ENCODE measurements at regions not wholly inside any gene's neighbourhood (a gene's known extent, or its start where the extent isn't known, plus 50 kb on each side); places are given as distances from the start of the nearest gene placed in this dataset.

- TF ChIP-seq TAF1 (IDR thresholded peaks at IDR 0.05; ENCODE audit: low read depth): no peak
- no peak for TF ChIP-seq CEBPB (IDR thresholded peaks at IDR 0.05)
- no peak for TF ChIP-seq EGR1 (IDR thresholded peaks at IDR 0.05)
- TF ChIP-seq FOXM1 (IDR thresholded peaks at IDR 0.05; ENCODE audit: borderline replicate concordance, low read depth): no peak
- no peak for TF ChIP-seq RAD21 (IDR thresholded peaks at IDR 0.05; ENCODE audit: low read depth)
- TF ChIP-seq NFIC (IDR thresholded peaks at IDR 0.05): no peak
- no peak for TF ChIP-seq TCF12 (IDR thresholded peaks at IDR 0.05; ENCODE audit: low read depth)
- TF ChIP-seq, protein P1, sequence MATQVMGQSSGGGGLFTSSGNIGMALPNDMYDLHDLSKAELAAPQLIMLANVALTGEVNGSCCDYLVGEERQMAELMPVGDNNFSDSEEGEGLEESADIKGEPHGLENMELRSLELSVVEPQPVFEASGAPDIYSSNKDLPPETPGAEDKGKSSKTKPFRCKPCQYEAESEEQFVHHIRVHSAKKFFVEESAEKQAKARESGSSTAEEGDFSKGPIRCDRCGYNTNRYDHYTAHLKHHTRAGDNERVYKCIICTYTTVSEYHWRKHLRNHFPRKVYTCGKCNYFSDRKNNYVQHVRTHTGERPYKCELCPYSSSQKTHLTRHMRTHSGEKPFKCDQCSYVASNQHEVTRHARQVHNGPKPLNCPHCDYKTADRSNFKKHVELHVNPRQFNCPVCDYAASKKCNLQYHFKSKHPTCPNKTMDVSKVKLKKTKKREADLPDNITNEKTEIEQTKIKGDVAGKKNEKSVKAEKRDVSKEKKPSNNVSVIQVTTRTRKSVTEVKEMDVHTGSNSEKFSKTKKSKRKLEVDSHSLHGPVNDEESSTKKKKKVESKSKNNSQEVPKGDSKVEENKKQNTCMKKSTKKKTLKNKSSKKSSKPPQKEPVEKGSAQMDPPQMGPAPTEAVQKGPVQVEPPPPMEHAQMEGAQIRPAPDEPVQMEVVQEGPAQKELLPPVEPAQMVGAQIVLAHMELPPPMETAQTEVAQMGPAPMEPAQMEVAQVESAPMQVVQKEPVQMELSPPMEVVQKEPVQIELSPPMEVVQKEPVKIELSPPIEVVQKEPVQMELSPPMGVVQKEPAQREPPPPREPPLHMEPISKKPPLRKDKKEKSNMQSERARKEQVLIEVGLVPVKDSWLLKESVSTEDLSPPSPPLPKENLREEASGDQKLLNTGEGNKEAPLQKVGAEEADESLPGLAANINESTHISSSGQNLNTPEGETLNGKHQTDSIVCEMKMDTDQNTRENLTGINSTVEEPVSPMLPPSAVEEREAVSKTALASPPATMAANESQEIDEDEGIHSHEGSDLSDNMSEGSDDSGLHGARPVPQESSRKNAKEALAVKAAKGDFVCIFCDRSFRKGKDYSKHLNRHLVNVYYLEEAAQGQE (IDR thresholded peaks at IDR 0.05; ENCODE audit: low read depth): no peak
- TF ChIP-seq, protein P2, sequence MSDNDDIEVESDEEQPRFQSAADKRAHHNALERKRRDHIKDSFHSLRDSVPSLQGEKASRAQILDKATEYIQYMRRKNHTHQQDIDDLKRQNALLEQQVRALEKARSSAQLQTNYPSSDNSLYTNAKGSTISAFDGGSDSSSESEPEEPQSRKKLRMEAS (IDR thresholded peaks at IDR 0.05): no peak
- TF ChIP-seq CREB1 (IDR thresholded peaks at IDR 0.05; ENCODE audit: low read depth): no peak
- TF ChIP-seq YY1 (IDR thresholded peaks at IDR 0.05; ENCODE audit: low read depth): no peak
- no peak for TF ChIP-seq ZBTB7A (IDR thresholded peaks at IDR 0.05; ENCODE audit: low read depth)
- TF ChIP-seq EP300 (IDR thresholded peaks at IDR 0.05; ENCODE audit: borderline replicate concordance): no peak
- TF ChIP-seq TEAD4 (IDR thresholded peaks at IDR 0.05): no peak
- TF ChIP-seq, protein P3, sequence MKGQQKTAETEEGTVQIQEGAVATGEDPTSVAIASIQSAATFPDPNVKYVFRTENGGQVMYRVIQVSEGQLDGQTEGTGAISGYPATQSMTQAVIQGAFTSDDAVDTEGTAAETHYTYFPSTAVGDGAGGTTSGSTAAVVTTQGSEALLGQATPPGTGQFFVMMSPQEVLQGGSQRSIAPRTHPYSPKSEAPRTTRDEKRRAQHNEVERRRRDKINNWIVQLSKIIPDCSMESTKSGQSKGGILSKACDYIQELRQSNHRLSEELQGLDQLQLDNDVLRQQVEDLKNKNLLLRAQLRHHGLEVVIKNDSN (IDR thresholded peaks at IDR 0.05): no peak
These were observed 506.9 kb downstream of the LRRC70 start for GRCh38 chr5:63085561-63085960.

DNA sequence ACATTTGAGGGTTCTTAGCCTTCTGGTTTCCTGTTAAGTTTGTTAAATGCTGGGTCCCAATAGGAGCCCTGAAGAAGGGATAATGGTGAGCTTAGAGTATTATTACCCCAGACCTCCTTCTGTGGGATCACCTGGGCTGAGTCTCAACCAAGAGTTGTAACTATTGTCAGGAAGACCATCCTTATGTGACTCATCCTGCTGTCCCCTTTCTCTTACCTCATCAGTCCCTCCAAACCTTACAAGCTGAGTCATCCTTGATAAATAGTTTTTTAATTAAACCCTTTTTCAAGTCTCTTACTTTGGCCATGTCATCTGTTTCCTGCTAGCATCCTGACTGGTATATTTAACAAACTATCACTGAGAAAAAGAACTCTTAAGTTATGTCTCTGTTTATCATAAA, 502.8 kb downstream of the LRRC70 start:
- TF ChIP-seq CEBPB (IDR thresholded peaks at IDR 0.05) (no peak), TCF12 (IDR thresholded peaks at IDR 0.05; ENCODE audit: low read depth) (no peak), FOXM1 (IDR thresholded peaks at IDR 0.05; ENCODE audit: borderline replicate concordance, low read depth) (no peak), EP300 (IDR thresholded peaks at IDR 0.05; ENCODE audit: borderline replicate concordance) (no peak), CREB1 (IDR thresholded peaks at IDR 0.05; ENCODE audit: low read depth) (no peak)
- TF ChIP-seq, protein P3 (IDR thresholded peaks at IDR 0.05): no peak
- TF ChIP-seq, protein P1 (IDR thresholded peaks at IDR 0.05; ENCODE audit: low read depth): no peak

DNA sequence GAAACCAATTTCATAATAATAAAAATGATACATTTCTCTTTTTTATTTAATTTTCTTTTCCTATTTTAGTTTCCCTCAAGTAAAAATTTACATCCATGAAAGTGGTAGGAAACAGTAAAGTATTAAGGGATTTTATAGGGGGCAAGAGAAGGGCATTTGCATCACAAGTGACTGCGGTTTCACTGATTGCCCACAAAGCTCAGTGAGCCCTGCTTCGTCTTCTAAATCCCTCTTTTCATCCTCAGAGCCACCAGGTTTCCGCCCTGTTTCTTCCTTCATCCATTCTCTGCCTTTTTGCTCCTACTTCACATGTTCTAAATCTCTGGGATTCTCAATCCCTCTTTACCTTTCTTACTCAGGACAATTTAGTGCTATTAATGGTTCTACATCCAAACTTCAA, 491.4 kb downstream of the LRRC70 start:
- TF ChIP-seq EGR1 (IDR thresholded peaks at IDR 0.05): no peak
- TF ChIP-seq CREB1 (IDR thresholded peaks at IDR 0.05; ENCODE audit: low read depth): no peak
- no peak for TF ChIP-seq TCF12 (IDR thresholded peaks at IDR 0.05; ENCODE audit: low read depth)
- no peak for TF ChIP-seq RAD21 (IDR thresholded peaks at IDR 0.05; ENCODE audit: low read depth)
- TF ChIP-seq, protein P2 (IDR thresholded peaks at IDR 0.05): no peak
- no peak for TF ChIP-seq EP300 (IDR thresholded peaks at IDR 0.05; ENCODE audit: borderline replicate concordance)
- TF ChIP-seq TEAD4 (IDR thresholded peaks at IDR 0.05): no peak
- TF ChIP-seq NFIC (IDR thresholded peaks at IDR 0.05): no peak
- TF ChIP-seq FOXM1 (IDR thresholded peaks at IDR 0.05; ENCODE audit: borderline replicate concordance, low read depth): no peak
- TF ChIP-seq, protein P1 (IDR thresholded peaks at IDR 0.05; ENCODE audit: low read depth): no peak
- no peak for TF ChIP-seq ZBTB7A (IDR thresholded peaks at IDR 0.05; ENCODE audit: low read depth)
- TF ChIP-seq, protein P3 (IDR thresholded peaks at IDR 0.05): no peak
- TF ChIP-seq TAF1 (IDR thresholded peaks at IDR 0.05; ENCODE audit: low read depth): no peak
- TF ChIP-seq CEBPB (IDR thresholded peaks at IDR 0.05): no peak
- no peak for TF ChIP-seq YY1 (IDR thresholded peaks at IDR 0.05; ENCODE audit: low read depth)

- TF ChIP-seq RAD21 (IDR thresholded peaks at IDR 0.05; ENCODE audit: low read depth) (no peak), CREB1 (IDR thresholded peaks at IDR 0.05; ENCODE audit: low read depth) (no peak), TCF12 (IDR thresholded peaks at IDR 0.05; ENCODE audit: low read depth) (no peak), ZBTB7A (IDR thresholded peaks at IDR 0.05; ENCODE audit: low read depth) (no peak), EGR1 (IDR thresholded peaks at IDR 0.05) (no peak), FOXM1 (IDR thresholded peaks at IDR 0.05; ENCODE audit: borderline replicate concordance, low read depth) (no peak), TAF1 (IDR thresholded peaks at IDR 0.05; ENCODE audit: low read depth) (no peak), EP300 (IDR thresholded peaks at IDR 0.05; ENCODE audit: borderline replicate concordance) (no peak), YY1 (IDR thresholded peaks at IDR 0.05; ENCODE audit: low read depth) (no peak), CEBPB (IDR thresholded peaks at IDR 0.05) (no peak), TEAD4 (IDR thresholded peaks at IDR 0.05) (no peak), NFIC (IDR thresholded peaks at IDR 0.05) (no peak)
- TF ChIP-seq, protein P2 (IDR thresholded peaks at IDR 0.05): no peak
- TF ChIP-seq, protein P3 (IDR thresholded peaks at IDR 0.05): no peak
- TF ChIP-seq, protein P1 (IDR thresholded peaks at IDR 0.05; ENCODE audit: low read depth): no peak
These were observed 476.8 kb downstream of the LRRC70 start for GRCh38 chr5:63055421-63055820.
